HG03045 (cell line): ENCODE measurements at regions not wholly inside any gene's neighbourhood (a gene's known extent, or its start where the extent isn't known, plus 50 kb on each side); places are given as distances from the start of the nearest gene placed in this dataset.
"Not testable (repeated sequence)": the region's sequence is repeated elsewhere in the genome, so short reads cannot be mapped to it uniquely, and the experiment has no call there.

Experiments used
- ATAC-seq: cut with Tn5 transposase; IDR thresholded peaks from one replicate; pipeline ENCODE4 v1.9.1; 2021; ENCODE audit warnings: mild to moderate bottlenecking, moderate library complexity; ENCODE audit not compliant: unreplicated experiment

GRCh38 chr1:185441605-185442004, 124.6 kb upstream of the IVNS1ABP start:
- no peak for ATAC-seq

GRCh38 chr1:185440877-185441276, 123.8 kb upstream of the IVNS1ABP start:
- no peak for ATAC-seq

- ATAC-seq = peak; percentile 69
Observed at GRCh38 chr1:185439727-185440415, 122.8 kb upstream of the IVNS1ABP start.

DNA sequence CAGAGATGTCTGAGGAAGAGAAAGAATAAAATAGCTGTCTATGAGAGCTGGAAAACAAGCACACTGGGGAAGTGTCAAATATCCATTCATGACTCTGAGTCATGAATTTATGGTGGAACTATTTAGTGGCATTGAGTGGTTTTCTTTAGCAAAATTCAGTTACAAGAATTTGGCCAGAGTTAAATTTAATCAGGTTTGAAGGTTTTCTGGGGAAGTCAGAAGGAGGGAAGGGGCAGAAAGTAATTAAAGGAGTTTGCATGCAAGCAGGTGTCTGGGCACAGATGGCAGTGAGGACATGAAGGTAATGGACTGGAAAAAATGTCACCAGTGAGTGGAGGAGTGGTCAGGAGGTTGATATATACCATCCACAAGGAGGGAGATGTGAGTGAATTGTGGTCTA, 121.9 kb upstream of the IVNS1ABP start:
- ATAC-seq = no peak

- ATAC-seq = no peak
Observed at GRCh38 chr1:185435696-185436379, 118.8 kb upstream of the IVNS1ABP start.

DNA sequence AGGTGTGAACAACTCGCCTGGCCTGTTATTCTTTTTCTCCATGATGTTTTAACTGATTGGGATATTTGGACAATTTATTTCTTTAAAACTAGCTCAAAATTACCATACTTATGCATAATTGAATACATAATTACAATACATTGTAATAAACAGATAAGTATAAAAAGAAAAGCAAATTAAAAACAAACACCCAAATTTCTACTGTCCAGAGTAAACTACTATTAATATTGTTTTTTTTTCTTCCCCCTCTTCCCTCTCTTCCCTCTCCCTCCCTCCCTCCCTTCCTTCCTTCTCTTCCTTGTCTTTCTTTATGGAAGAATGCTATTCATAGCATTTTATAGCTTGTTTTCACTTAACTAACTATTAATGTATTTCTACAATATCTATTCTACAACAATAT, 117.7 kb upstream of the IVNS1ABP start:
- no peak for ATAC-seq

- no peak for ATAC-seq
Observed at GRCh38 chr1:185433667-185434066, 116.6 kb upstream of the IVNS1ABP start.

DNA sequence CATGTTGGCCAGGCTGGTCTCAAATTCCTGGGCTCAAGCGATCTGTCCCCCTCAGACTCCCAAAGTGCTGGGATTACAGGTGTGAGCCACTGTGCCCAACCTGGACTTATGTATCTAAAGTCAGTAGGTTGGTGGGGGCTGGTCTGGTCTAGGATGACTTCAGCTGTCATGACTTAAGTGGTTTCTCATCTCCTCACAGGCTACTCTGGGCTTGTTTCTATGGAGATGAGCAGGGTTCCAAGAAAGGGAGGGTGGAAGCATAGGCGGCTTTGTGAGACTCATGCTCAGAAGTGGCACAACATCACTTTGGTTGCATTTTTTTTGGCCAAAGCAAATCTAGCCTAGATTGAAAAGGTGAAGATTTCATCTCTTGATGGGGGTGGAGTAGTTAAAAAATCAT, 115.9 kb upstream of the IVNS1ABP start:
- ATAC-seq = no peak

DNA sequence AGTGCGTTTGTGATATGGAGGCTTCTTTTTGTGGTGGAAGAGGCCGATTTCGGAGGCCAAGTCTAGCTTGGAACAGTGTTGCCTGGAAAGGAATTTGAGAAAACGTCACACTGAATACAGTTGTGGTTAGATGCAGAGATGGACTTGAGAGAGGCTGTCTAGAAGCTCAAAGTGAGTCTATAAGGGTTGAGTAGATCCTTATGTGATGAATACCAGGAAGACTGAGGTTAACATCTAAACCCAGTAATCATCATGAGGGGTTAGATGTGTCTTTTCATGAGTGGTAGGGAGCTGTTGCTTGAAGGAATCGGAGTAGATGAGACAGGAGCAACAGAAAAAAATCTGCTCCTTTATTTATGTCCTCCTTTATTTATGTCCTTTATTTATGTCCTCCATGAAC, 114.6 kb upstream of the IVNS1ABP start:
- no peak for ATAC-seq

DNA sequence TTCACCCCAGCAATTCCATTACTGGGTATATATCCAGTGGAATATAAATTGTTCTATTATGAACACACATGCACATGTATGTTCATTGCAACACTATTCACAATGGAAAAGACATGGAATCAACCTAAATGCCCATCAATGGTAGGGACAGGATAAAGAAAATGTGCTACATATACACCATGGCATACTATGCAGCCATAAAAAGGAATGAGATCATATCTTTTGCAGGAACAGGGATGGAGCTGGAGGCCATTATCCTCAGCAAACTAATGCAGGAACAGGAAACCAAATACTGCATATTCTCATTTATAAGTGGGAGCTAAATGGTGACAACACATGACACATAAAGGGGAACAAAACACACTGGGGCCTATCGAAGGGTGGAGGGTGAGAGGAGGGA, 112.6 kb upstream of the IVNS1ABP start:
- not testable (repeated sequence) for ATAC-seq

DNA sequence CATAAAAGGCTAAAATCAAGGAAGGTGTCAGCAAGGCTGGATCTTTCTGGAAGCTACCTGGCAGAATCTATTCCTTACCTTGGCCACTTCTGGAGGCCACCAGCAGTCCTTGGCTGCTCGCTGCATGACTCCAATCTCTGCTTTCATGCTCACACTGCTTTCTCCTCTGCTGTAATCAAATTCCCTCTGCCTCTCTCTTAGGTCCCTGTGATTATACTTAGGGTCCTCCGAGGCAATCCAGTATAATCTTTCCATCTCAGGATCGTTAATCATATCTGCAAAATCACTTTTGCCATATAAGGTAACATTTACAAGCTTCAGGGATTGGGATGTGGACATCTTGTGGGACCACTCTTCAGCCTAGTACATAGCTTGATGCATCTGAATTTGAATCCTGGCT, 110.7 kb upstream of the IVNS1ABP start:
- no peak for ATAC-seq

DNA sequence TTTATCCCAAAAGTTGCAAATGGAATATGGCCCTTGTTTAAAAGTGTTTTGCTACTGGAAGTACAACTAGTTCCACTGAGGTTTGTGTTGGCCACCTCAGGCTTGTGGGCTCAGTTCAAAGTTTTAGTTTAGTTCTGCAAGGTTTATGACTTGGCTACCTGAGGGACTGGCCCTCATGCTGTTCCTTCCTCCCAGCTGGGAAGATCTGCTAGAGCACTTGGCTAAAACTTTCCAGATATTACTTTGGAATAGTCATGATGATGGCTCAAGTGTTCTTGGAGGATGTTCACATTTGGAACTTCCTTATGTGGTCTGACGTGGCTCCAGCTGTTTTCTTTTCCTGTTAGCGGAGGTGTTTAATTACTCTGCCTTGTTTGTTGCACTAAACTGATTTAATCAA, 110.2 kb upstream of the IVNS1ABP start:
- no peak for ATAC-seq

- ATAC-seq = no peak
Observed at GRCh38 chr1:185426848-185427247, 109.8 kb upstream of the IVNS1ABP start.

DNA sequence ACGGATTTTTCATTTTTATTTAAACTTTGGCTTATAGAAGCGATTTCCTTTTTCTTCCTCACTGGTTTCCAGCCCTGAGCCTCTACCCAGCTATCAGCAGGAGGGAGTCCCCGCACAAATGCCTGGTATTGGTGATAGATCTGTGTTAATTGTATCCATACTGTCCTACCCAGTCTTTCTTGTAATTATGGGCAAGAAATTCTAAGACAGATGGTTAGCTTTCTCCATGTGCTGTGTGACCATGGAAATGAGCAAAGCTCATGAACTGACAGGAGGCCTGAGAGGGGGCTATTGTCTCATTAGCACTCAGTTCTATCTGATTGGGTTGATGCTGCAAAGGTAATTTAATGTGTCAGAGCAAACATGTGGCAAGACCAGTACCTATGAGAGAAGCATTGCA, 108.1 kb upstream of the IVNS1ABP start:
- ATAC-seq = no peak

GRCh38 chr1:185421485-185422107, 104.6 kb upstream of the IVNS1ABP start:
- no peak for ATAC-seq

DNA sequence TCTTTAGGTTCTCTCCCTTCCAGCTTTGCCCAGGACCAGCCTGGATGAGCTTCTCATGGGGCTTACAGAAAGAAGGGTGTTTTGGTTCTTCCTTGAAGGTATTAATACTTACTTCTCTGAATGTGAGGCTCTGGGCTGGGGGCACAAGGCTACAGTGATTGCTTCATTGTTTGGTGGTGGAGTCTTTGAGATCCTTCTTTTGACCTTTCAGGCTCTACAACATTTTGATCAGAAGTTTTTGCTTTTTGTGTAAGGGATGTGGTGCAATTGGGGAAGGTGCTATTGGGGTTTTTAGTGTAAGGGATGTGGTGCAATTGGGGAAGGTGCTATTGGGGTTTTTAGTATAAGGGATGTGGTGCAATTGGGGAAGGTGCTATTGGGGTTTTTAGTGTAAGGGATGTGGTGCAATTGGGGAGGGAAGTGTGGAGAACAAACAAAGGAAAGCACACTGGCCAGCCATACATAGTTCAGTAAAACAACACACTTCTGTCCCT, 103.6 kb upstream of the IVNS1ABP start:
- ATAC-seq = no peak

GRCh38 chr1:185419718-185420117, 102.7 kb upstream of the IVNS1ABP start:
- ATAC-seq = no peak

DNA sequence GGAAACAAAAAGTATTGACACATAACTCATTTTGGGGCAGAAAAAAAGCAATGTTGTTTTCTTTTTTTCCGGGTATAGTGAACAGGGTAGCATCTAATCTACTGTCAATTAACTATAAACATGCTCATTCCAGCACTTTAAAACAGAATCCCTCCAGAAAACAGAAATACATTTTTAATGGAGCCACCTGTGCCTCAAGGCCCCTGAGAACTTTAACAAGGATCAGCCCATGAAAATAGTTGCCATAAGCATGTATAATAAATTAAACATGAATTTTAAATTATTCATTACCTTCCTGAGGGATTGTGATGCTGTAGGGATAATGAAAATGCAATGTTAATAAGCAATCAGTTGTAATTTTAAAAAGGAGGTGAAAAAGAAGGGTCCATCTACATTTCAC, 101.4 kb upstream of the IVNS1ABP start:
- no peak for ATAC-seq

DNA sequence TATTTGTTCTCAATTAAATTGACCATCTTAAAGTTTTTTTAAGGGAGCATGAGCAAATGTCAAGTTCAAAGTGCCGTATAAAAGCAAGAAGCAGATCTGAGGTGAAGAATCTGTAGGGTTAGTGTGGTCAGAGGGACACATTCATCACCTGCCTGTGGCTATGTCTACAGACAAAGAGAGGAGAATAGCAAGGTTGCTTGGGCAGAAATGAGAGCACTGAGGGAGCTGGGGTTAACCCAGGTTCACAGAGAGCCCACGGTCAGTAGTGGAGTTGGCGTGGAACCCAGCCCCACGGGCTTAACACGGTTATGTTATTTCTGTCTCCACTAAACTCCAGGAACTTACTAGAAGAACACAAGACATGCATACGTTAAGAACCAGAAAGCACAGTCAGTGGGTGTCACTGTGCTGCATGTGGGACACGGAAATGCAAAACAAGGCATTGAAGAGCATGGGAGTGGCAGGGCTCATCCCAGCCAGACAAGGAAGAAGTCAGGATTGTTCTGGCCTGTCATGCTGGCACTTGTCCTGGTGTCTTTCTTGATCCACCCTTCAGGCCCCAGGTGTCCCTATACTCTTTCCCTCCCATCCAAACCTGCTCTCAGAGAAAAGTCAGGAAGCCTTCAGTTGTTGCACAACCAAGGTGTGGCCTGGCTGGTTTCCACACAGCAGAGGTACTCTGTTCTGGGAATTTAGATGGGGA, 95.5 kb upstream of the IVNS1ABP start:
- no peak for ATAC-seq

DNA sequence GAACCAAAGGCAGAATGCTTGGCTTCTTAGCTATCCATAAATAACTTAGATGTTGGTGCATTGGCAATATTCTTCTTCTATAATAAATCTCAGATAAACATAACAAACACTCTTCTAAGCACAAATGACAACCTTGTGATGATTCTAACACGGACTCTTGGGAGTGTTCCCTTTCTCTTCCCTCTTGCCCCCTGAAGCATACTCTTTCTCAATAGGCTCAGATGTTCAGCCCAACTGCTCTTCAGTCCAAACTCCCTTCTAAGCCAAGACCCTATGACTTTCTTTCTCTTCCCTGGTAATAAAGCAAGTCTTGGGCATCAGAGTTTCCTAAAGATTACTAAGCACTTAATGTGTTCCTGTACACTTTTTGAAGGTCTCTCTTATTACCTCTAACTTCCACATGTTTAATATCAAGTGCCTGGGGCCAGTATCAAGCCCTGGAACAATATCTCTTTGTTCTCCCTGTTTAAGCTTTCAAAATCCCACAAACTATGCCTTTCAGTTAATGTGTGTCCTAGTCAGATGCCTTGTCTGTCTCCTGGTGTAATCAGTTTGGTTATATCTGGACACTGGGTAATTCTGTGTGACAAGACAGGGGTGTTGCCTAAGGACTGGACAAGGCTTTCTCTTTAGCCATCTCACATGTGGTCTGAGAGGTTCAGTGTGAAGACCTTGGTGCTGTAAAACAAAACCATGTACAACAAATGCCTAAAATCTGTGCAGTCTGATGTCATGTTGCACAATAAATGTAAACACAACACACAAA, 92.9 kb upstream of the IVNS1ABP start:
- ATAC-seq = no peak

DNA sequence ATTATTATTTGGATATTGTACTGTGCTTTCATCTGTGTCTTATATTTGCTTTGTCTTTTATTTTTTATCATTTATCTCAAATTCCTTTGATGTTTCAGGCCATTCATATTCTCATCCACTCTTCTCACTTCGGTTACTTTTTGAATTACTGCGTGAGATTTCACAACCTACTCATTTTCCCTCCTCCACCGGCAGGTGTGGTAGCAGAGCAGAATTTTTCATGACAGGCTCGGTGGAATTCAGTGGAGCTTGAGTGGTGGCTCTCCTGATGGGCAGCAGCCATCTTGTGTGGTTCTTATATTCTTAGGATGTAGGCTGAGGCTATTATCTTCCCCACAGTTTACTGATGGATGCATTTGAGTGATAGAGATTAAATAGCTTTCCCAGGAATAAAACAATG, 92.3 kb upstream of the IVNS1ABP start:
- no peak for ATAC-seq
